Tongue (tissue), 1 donor: ENCODE measurements at regions not wholly inside any gene's neighbourhood (a gene's known extent, or its start where the extent isn't known, plus 50 kb on each side); places are given as distances from the start of the nearest gene placed in this dataset.

Experiments used
- DNase-seq: peaks from one replicate; pipeline ENCODE4 v3.0.0-alpha.2; 2015

DNA sequence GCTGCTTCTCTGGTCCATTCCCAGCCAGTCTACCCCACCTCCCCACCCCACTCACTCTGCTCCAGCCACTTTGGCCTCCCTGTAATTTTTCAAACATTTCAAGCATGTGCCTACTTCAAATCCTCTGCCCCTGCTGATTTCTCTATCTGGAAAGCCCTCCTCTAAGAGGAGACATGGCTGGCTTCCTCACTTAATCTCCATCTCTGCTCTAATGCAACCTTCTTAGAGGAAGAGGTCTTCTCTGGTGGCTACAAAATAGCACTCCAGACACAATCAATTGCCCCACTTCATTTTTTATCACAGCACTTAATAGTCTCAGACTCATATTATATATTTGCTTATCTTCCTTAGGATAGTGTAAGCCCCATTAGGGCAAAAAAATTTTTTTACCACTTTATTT is 161.1 kb upstream of the SLC39A10 start:
- no peak for DNase-seq

DNA sequence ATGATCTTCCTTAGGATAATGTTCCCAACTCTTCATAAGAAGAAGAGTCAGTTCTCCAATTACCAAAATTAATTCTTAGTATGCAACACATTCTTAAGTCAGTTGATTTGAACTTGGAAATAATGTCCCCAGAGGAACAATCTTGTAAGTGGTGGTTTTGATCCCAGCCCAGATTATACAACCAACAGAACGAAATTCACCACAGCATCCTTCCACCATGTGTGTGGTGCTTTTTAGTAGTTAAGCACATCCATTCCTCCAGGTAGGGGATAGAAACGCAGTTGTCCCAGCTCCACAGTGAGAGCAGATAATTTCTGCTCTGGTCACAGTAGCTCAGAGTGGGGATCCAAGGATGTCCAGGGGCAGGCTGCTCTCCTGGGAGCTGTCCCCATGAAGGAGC is 161.7 kb upstream of the SLC39A10 start:
- no peak for DNase-seq

DNA sequence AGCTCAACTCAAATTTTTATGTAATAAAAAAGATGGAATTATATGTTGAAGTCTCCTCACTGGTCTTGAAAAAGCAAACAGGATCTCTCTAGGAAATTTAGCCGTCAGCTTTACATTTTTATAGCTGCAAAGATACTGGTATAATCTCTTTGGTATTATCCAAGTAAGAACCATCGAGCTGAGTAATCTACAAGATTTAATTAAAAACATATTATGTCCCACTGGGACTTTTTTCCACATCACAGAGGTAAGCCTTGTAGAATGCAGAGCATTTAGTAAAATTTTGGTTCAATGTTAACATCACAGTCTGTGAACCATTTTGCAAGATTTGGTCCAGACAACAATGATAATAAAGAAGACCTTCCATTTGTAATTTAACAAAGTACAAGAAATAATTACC is 162.6 kb upstream of the SLC39A10 start:
- DNase-seq = no peak

DNA sequence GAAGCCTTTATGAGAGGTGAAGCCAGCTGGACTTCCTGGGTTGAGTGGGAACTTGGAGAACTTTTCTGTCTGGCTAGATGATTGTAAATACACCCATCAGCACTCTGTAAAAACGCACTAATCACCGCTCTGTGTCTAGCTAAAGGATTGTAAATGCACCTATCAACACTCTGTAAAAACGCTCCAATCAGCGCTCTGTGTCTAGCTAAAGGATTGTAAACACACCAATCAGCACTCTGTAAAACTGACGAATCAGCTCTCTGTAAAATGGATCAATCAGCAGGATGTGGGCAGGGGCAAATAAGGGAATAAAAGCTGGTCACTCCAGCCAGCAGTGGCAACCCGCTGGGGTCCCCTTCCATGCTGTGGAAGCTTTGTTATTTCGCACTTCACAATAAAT is 163.6 kb upstream of the SLC39A10 start:
- DNase-seq = no peak

DNA sequence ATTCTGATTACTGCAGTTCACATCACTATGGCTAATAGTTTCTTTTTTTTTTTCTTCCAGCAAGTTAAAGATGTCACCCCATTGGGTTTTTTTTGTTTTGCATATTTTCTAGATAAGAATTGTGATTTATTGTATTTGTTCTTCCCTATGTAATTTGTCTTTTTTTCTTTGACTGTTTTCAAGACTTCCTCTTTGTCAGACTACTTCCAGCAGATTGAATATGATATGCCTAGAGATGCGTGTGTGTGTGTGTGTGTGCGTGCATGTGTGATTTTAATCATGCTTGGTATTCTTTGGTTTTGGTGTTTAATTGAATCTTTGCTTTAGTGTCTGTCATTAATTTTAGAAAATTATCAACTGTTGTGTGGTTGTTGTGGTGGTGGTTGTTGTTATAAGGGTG is 166.7 kb upstream of the SLC39A10 start:
- no peak for DNase-seq

DNA sequence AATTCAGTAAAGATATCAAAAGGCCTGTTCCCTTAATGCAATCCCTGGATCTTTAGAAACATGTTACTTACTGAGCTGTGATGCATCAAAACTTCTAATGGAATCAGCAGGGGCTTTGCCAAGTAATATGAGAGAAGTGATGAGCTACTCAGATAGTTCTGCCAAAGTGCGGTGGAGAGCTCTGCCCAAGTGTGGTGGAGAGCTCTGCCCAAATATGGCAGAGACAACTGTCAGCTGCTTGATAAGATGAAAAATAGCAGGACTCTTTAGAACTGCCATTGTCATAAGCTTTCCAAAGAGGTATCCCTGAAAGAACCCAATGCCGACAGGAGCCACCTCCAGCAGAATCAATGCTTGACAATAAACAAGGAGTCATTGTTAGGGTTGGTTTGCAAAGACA is 167.9 kb upstream of the SLC39A10 start:
- peak; percentile 20 for DNase-seq

DNA sequence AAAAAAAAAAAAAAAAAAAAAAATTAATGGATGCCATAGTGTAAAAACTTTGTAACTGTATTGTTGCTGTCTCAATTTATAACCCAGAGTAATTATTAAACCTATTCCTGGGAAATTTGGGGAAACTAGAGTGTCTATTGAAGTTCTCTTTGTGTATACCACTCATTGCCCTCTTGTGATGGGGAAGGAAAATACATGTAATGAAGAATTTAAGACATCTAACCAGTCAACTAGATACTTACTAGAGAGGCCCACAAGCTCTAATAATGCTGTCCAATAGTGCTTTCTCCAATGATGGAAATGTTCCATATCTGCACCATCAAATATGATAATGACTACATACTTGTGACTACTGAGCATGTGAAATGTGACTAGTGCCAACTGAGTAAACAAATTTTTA is 168.5 kb upstream of the SLC39A10 start:
- DNase-seq = no peak

DNA sequence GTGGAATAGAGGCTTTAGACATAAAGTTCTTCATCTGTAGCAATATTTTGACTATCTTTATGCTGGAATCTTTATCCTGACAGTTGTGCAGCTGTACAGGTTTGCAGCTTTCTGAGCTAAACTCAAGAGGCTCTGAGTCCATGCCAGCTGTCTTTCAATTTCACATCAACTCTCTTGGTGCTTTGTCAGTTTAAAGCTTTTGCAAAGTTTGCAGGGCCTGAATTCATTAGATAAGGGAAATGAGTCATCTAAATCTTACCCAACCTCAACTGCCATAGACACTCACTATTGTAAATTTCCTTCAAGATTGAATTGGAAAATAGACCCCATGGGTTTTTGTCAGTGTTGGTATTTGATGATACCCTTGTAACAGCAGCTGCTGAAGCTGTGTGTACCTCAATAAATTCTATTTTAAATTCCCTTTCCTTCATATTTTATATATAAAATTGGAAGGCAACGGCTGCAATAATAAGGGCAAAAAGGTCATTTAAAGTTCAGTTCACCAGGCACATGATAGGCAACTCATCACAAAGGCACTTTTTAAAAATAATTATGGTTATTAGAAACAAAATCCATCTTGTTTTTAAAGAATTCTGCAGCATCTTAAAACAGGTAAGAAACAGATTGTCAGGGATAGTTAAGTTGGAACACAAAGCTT is 169.9 kb upstream of the SLC39A10 start:
- no peak for DNase-seq

DNA sequence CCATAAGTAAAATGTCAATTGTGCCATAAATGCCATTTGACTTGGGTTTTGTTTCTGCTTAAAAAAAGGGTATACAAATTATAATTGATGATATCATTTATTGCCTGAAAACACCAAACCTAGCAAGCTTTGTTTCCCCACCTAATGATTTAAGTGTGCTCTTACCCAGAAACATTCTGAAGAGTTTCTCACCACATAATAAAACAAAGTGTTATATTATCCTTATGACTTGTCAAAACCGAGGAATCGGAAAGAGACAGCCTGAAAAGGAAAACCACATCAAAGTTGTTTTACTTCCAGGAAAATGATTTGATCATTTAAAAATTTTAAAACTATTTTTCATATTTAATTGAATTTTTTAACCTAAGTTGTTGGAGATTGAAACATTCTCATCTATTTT is 170.5 kb upstream of the SLC39A10 start:
- no peak for DNase-seq

DNA sequence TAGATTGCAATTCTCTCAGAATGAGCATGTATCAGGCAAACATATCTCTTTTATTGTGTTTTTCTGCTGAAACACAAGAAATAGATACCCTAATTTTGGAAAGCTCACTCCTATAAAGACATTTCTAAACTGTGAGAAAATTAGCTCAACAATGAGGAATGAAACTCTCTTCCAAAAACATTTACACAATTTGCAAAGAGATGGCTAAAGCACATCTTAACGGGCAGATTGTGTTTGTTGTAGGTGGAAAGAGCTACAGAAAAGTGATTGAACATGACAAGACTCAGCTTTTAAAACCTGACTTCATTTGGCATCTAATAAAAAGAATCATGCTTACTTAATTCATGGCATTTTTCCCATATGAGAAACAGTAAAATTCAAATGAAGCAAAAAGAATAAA is 175.0 kb upstream of the SLC39A10 start:
- DNase-seq = no peak

DNA sequence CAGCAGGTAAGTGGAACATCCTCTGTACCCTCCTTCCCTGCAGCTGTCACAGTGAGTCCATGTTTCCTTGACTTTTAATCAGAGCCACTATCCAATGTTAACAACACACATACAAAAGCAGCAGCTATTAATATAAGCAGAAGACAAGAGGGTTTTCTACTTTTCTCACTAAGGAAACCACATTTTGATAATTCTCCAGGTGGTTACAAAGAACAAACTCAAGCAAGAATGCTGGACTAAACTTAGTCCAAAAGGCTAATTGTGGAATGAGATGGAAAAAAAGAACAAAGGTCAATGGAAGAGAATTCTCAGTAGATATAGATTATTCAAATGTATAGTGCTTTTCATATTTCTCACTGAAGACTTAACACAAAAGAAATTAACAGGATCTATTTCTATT is 176.9 kb upstream of the SLC39A10 start:
- DNase-seq = no peak

DNA sequence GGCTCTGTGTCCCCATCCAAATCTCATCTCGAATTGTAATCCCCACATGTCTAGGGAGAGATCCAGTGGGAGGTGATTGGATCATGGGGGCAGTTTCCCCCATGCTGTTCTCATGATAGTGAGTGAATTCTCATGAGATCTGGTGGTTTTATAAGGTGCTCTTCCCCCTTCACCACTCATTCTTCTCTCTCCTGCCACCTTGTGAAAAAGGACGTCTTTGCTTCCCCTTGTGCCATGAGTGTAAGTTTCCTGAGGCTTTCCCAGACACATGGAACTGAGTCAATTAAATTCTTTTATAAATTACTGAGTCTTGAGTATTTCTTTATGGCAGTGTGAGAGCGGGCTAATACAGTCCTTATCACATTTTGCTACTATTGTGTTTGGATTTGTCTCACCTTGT is 177.6 kb upstream of the SLC39A10 start:
- DNase-seq = no peak

DNA sequence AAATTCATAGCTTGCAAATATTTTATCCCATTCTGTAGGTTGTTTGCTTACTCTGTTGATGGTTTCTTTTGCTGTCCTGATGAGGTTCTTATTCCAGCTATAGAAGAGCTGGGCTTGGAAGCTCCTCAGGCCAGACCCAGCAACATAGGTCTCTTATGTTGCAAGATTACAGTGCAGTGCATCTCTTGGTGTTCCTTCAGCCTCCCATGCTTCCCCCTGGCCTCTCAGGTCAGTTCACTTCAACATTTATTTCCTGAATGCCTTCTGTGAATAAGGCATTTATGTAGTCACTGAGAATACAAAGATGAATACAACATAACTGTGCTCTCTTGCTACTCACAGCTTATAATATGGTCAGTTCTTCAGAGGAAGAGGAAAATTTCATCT is 179.0 kb upstream of the SLC39A10 start:
- DNase-seq = no peak

DNA sequence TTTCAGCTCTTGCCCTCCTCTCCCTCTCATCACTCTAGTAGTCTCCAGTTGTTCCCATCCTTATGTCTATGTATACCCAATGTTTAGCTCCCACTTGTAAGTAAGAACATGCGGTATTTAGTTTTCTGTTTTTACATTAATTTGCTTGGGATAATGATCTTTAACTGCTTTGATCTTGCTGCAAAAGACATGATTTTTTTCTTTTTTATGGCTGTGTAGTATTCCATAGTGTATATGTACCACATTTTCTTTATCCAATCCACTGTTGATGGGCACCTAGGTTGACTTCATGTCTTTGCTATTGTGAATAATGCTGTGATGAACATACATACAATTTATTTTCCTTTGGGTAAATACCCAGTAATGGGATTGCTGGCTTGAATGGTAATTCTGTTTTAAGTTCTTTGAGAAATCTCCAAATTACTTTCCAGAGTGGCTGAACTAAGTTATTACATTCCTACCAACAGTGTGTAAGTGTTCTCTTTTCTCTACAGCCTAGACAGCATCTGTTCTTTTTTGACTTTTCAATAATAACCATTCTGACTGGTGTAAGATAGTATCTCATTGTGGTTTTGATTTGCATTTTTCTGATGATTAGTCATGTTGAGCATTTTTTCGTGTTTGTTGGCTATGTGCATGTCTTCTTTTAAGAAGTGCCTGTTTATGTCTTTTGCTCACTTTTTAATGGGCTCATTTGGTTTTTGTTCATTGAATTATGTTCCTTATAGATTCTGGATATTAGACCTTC is 179.6 kb upstream of the SLC39A10 start:
- DNase-seq = no peak

DNA sequence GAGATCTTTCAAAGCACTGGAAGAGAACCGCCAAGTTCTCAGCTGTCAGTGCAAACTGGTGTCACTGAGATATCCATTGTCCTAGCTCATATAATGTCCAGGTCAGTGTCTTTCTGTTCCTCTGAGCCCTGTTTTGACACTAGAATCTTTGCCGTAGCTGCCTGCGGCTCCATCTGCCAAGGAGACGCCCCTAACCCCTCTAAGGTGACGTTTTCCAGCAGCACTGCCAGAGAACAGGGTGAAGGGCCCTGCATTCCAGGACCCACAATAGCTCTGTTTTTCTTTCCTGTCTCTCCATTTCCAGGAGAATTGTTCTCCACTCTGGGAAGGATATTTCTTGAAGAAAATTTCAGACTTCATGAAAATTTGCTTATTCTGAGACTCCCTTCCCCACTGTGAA is 181.7 kb upstream of the SLC39A10 start:
- DNase-seq = no peak

DNA sequence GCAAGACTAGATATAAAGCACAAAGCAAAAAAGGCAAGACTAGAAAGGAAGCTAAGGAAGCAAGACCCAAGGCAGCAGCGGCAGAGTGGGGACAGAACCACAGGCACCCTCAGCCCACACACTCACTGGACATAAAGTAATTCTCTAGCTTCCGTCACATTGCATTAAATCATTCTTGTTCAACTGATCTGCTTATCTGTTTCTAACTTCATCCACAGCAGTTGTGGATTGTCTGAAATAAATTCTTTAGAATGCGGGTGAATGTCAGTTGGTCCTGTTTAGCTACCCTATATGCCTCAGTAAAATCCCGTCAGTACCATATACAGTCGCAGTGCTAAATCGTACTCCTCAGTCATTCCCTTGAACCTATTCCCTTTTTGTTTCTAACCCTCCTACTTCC is 183.2 kb upstream of the SLC39A10 start:
- DNase-seq = no peak

DNA sequence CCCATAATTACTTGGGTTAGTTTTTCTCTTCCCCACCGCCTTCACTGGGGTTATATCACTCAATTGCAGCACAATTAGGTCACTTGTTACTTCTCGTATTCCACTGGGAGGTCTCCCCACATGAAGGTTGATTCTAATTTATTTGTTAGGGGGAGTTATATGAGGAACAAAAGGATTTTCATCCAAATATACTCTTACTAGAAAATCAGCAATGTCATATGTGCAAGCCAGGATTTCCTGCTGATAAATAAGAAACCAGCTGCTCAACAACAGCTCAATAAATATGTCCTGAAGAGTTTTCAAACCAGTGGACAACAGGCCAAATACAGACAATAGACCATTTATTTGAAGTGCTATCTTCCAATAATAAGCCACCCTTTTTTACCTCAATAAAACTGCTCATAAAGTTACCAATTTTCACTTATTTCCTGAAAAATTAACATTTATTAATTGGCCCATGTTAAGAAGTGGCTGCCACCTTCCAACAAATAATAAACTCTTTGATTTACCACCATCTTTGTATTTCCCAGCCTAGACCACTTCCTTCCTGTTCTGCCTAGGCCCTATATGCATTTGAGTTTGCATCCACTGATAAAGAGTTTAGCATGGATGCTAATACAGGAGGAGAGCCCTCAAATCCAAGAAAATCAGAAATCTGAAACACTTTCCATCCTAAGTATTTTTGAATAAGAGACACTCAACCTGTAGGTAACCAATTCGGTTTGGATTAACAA is 184.4 kb upstream of the SLC39A10 start:
- DNase-seq = no peak

DNA sequence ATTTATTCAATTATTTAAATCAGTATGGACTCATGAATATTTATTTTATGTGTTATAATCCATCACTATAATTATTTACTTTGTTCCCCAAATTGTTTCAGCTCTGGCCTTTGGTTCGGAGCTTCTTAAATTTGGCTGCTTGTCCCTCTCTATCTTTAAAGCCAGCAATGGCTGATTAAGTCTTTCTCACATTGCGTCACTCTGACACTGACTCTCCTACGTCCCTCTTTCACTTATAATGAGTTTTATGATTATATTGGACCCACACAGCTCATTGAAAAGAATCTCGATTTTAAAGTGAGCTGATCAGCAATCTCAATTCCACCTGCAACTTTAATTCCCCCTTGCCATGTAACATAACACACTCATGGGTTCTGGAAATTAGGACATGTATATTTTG is 185.2 kb upstream of the SLC39A10 start:
- DNase-seq = no peak

DNA sequence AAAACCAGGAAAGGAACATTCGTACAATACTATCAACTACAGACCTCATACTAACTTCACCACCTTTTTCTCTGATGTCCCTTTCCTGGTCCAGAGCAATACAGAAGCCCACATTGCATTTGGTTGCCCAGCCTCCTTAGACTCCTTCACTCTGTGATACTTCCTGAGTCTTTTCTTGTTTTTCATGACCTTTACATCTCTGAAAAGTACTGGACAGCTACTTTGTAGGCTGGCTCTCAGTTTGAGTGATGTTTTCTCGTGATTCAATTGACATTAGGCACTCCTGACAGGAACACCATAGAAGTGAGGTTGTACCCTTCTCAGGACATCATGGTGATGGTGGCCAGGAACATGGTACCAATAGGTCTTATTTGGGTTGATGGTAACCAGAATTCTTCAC is 185.9 kb upstream of the SLC39A10 start:
- no peak for DNase-seq

DNA sequence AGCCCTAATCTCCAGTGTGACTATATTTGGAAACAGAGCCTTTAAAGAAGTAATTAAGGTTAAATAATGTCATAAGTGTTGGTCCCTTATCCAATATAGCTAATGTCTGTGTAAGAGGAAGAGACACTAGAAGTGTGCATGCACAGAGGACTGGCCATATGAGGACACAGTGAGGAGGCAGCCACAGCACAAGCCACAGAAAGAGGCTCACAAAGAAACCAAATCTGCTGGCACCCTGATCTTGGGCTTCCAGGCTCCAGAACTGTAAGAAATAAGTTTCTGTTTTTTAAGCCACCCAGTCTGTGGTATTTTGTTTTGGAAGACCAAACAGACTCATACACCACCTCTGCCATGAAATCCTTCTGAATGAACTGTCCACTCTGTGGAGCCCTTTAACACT is 186.4 kb upstream of the SLC39A10 start:
- DNase-seq = no peak

DNA sequence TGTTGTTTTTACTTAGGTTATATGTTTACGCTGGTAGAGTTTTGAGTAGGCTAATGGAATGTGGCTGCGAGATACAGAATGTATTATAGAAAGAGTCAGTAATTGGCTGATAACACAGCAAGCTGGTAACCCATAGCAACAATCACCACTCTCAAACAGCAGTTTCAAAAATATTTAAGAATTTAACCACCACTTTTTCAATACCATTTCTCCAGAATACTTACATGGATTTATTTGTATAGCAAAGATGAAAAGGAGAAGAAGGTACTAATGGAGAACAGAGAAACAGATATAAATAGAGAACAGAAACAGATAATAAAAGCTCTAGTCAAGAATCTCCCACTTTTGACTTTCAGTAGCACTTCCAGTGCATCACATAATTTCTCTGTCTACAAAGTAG is 188.3 kb upstream of the SLC39A10 start:
- DNase-seq = no peak

DNA sequence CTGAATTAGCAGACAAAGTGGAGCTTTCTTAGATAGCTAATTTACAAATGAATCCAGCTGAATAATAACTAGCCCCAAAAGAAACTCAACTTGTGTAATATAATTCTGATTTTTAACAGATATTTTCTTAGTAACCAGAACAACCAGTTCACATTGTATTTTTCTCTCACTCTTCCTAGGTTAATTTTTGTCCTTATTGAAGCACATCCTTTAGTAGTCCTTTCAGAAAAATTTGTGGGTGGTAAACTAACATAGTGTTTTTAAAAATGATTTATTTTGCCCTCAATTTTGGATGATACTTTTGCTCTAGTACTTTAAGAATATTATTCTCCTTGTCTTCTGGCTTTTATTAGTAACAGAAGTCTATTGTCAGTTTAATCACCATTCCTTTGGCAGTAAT is 190.6 kb upstream of the SLC39A10 start:
- no peak for DNase-seq

DNA sequence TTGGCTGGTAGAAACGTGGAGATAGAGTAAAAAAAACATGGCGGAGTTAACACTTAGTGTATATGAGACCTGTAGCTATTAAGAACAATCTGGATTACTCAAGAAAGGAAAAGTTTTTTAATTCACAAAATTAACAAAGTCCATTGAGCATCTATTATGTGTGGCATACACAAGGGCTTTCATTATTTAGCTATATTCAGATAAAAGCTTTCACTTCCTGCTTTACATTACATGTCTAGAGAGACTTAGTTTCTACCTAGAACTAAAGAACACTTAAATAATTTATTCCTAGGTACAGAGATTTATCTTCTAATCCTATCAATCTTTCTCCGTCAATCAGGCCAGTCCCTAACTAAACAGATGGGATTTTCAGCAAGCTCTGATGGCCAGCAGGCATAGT is 196.0 kb upstream of the SLC39A10 start:
- no peak for DNase-seq

DNA sequence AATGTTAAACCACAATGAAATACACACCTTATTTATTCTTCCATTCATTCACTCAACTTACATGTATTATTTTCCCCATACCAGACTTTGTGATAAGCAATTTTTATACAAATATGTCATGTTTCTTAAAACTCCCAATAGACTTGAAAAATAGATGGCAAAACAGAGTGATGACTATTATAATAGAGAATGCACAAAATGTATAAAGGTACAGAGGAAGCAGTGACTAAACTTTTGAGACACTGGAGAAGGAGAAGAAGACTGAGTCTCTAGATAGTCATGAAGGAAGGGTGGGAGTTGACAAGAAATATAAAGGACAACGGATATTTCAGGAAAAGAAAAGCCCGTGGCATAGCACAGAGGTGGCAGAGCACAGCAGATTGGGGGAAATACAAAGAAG is 198.1 kb upstream of the SLC39A10 start:
- no peak for DNase-seq
